ENCODE measurements at regions not wholly inside any gene's neighbourhood (a gene's known extent, or its start where the extent isn't known, plus 50 kb on each side); places are given as distances from the start of the nearest gene placed in this dataset.

- H3K4me3 ChIP-seq (replicated peaks in 1 of 2; ENCODE audit: low read depth in 1 of 2, low read length in 2 of 2): no peak overlapping the region
- ChIA-PET CTCF (no interaction called here), RAD21 (ENCODE audit: low non-redundant PET in 1 of 2, low total read pairs in 2 of 2, uncharacterized antibody in 2 of 2, unreplicated experiment in 2 of 2) (no interaction called here), POLR2A (no interaction called here)
- H3K36me3 ChIP-seq (ENCODE audit: control insufficient read depth in 1 of 2, insufficient read depth in 2 of 2, low read length in 2 of 2): no peaks in the 10 kb centered on the region
- no peak for DNase-seq (ENCODE audit: low read depth, low spot score)
- no peak for ATAC-seq
- TF ChIP-seq ATF3 (IDR thresholded peaks at IDR 0.05) (no peak), ELF1 (IDR thresholded peaks at IDR 0.05; ENCODE audit: borderline replicate concordance, low read depth) (no peak), EZH2phosphoT487 (IDR thresholded peaks at IDR 0.05; ENCODE audit: borderline replicate concordance) (no peak), EGR1 (IDR thresholded peaks at IDR 0.05; ENCODE audit: low read depth) (no peak), CTCF (IDR thresholded peaks at IDR 0.05 in 2 of 3, conservative IDR thresholded peaks at IDR 0.05 in 1 of 3; ENCODE audit: borderline replicate concordance in 1 of 3, insufficient read depth in 1 of 3, low read depth in 2 of 3, low read length in 2 of 3) (no peak), ZNF274 (IDR thresholded peaks at IDR 0.05; ENCODE audit: low read depth, low read length) (no peak), POLR2AphosphoS5 (IDR thresholded peaks at IDR 0.05; ENCODE audit: low read depth, low read length) (no peak), FOSL1 (IDR thresholded peaks at IDR 0.05; ENCODE audit: low read depth) (no peak), JUND (IDR thresholded peaks at IDR 0.05) (no peak), EZH2 (IDR thresholded peaks at IDR 0.05) (no peak), CBX3 (IDR thresholded peaks at IDR 0.05; ENCODE audit: low read depth) (no peak), CEBPB (IDR thresholded peaks at IDR 0.05; ENCODE audit: low read depth) (no peak), POLR2A (IDR thresholded peaks at IDR 0.05; ENCODE audit: borderline replicate concordance, extremely low read depth, insufficient read depth, insufficient read length) (no peak), SP1 (IDR thresholded peaks at IDR 0.05; ENCODE audit: low read depth) (no peak), MAX (IDR thresholded peaks at IDR 0.05) (no peak), ZFX (IDR thresholded peaks at IDR 0.05) (no peak), TCF7L2 (IDR thresholded peaks at IDR 0.05; ENCODE audit: borderline replicate concordance, extremely low read depth, insufficient read depth, insufficient read length) (no peak), RAD21 (IDR thresholded peaks at IDR 0.05; ENCODE audit: low read depth) (no peak), SIN3A (IDR thresholded peaks at IDR 0.05; ENCODE audit: low read depth) (no peak)
- no peaks in the 10 kb centered on the region for H3K79me2 ChIP-seq (ENCODE audit: insufficient read depth, low read length)
- no peak overlapping the region for H3K4me2 ChIP-seq (ENCODE audit: low read length)
- no peaks in the 10 kb centered on the region for H4K20me1 ChIP-seq (ENCODE audit: insufficient read depth)
- intact Hi-C loops (cut with micrococcal nuclease): no loop called here
- no peaks in the 10 kb centered on the region for H3K4me1 ChIP-seq (ENCODE audit: control insufficient read depth in 1 of 2, insufficient read depth in 2 of 2, low read length in 2 of 2)
- no peaks in the 10 kb centered on the region for H3K9me3 ChIP-seq (ENCODE audit: control insufficient read depth in 1 of 2, insufficient read depth in 1 of 2, low read depth in 1 of 2, low read length in 2 of 2)
- no peak overlapping the region for H2AFZ ChIP-seq (ENCODE audit: low read depth, low read length, poor library complexity, severe bottlenecking)
- H3K27me3 ChIP-seq (ENCODE audit: insufficient read depth, low read length): peaks cover 56% of the 10 kb centered on the region
- H3K27ac ChIP-seq (ENCODE audit: low read depth, low read length): no peak overlapping the region
- BruUV-seq (replicated peaks): no TSS peak
- H3K9ac ChIP-seq (ENCODE audit: low read length): no peak overlapping the region
- H3K9me2 ChIP-seq (ENCODE audit: insufficient read depth): no peaks in the 10 kb centered on the region
Measured at GRCh38 chr20:57874141-57874540, 164.3 kb upstream of the PMEPA1 start.

Data from HCT116 (cell line).